CD14-positive monocyte (primary cell): ENCODE measurements at regions not wholly inside any gene's neighbourhood (a gene's known extent, or its start where the extent isn't known, plus 50 kb on each side); places are given as distances from the start of the nearest gene placed in this dataset.

ENCODE experiments used
- DNase-seq, 3 donors: peaks; one replicate each; pipeline ENCODE4 v3.0.0-alpha.2; 2011 to 2022
- H2AFZ ChIP-seq: 2 replicates; pipeline ENCODE4 v1.6.0; 2012; ENCODE audit warnings: mild to moderate bottlenecking, low read depth, low read length, inconsistent platforms; ENCODE audit not compliant: insufficient read depth, poor library complexity, severe bottlenecking
- H3K27ac ChIP-seq, 2 donors: 1 replicate in 1 of 2; 2 replicates in 1 of 2; pipeline ENCODE4 v1.5.1; 2012 to 2013; ENCODE audit warnings: low read length in 2 of 2, control low read depth in 1 of 2, inconsistent platforms in 1 of 2, low read depth in 1 of 2, mild to moderate bottlenecking in 1 of 2
- H3K27me3 ChIP-seq, 2 donors: one replicate each; pipeline versions ENCODE4 v1.6.0 to v1.6.1; 2011 to 2013; ENCODE audit warnings: low read length in 2 of 2; ENCODE audit not compliant: control insufficient read depth in 2 of 2, insufficient read depth in 2 of 2
- H3K36me3 ChIP-seq, 2 donors: replicated peaks in 1 of 2; 1 replicate in 1 of 2; 2 replicates in 1 of 2; pipeline versions ENCODE4 v1.5.1 to v1.6.1; 2012 to 2013; ENCODE audit warnings: low read length in 2 of 2, control low read depth in 1 of 2, inconsistent platforms in 1 of 2, mild to moderate bottlenecking in 1 of 2; ENCODE audit not compliant: insufficient read depth in 2 of 2, control insufficient read depth in 1 of 2
- H3K4me1 ChIP-seq, 2 donors: 1 replicate in 1 of 2; 2 replicates in 1 of 2; pipeline versions ENCODE4 v1.5.1 to v1.6.1; 2012 to 2013; ENCODE audit warnings: low read length in 2 of 2, control low read depth in 1 of 2, inconsistent platforms in 1 of 2, mild to moderate bottlenecking in 1 of 2, moderate library complexity in 1 of 2; ENCODE audit not compliant: insufficient read depth in 2 of 2, control insufficient read depth in 1 of 2
- H3K4me2 ChIP-seq: replicated peaks from 2 replicates; pipeline ENCODE3; 2012; ENCODE audit warnings: low read length, moderate library complexity, mild to moderate bottlenecking; ENCODE audit not compliant: poor library complexity, severe bottlenecking; ENCODE audit errors: extremely low read depth
- H3K4me3 ChIP-seq, 3 experiments: fragments of 200-600 bp in 1 of 3; sonication (generic) in 1 of 3; replicated peaks in 1 of 3; 1 replicate in 2 of 3; 2 replicates in 1 of 3; pipeline ENCODE4 v1.5.1; 2011 to 2013; ENCODE audit warnings: low read length in 3 of 3, mild to moderate bottlenecking in 3 of 3, control low read depth in 2 of 3, low read depth in 2 of 3, inconsistent platforms in 1 of 3, moderate library complexity in 1 of 3
- H3K79me2 ChIP-seq: 2 replicates; pipeline ENCODE4 v1.6.0; 2012; ENCODE audit warnings: mild to moderate bottlenecking, control low read depth, inconsistent platforms, low read length, moderate library complexity; ENCODE audit not compliant: insufficient read depth
- H3K9ac ChIP-seq: 2 replicates; pipeline ENCODE4 v1.6.0; 2017; ENCODE audit warnings: low read length, mild to moderate bottlenecking; ENCODE audit not compliant: insufficient read depth, poor library complexity, severe bottlenecking
- H3K9me3 ChIP-seq, 2 donors: replicated peaks in 1 of 2; 1 replicate in 1 of 2; 2 replicates in 1 of 2; pipeline versions ENCODE4 v1.5.1 to v1.6.1; 2012 to 2013; ENCODE audit warnings: low read length in 2 of 2, control low read depth in 1 of 2; ENCODE audit not compliant: control insufficient read depth in 1 of 2, insufficient read depth in 1 of 2
- H4K20me1 ChIP-seq: 2 replicates; pipeline ENCODE4 v1.6.0; 2012; ENCODE audit warnings: mild to moderate bottlenecking, low read length, control low read depth, moderate library complexity; ENCODE audit not compliant: insufficient read depth
- H3K27ac Mint-ChIP-seq, 7 donors: one replicate each; pipeline ENCODE4 v1.8.0; 2020; ENCODE audit warnings: mild to moderate bottlenecking in 7 of 7, mixed read lengths in 7 of 7, moderate library complexity in 6 of 7, inconsistent platforms in 2 of 7
- H3K27me3 Mint-ChIP-seq, 3 donors: one replicate each; pipeline ENCODE4 v1.8.0; 2021 to 2022; ENCODE audit warnings: low read depth in 3 of 3, mild to moderate bottlenecking in 3 of 3, mixed read lengths in 3 of 3, moderate library complexity in 3 of 3, inconsistent platforms in 1 of 3
- H3K36me3 Mint-ChIP-seq, 2 donors: one replicate each; pipeline ENCODE4 v1.8.0; 2020; ENCODE audit warnings: mixed read lengths in 2 of 2, inconsistent platforms in 1 of 2, mild to moderate bottlenecking in 1 of 2
- H3K4me1 Mint-ChIP-seq: one replicate; pipeline ENCODE4 v1.8.0; 2020; ENCODE audit warnings: mild to moderate bottlenecking, mixed read lengths
- H3K4me3 Mint-ChIP-seq, 2 donors: one replicate each; pipeline ENCODE4 v1.8.0; 2020; ENCODE audit warnings: mild to moderate bottlenecking in 2 of 2, mixed read lengths in 2 of 2, moderate library complexity in 1 of 2
- H3K9me3 Mint-ChIP-seq, 7 donors: one replicate each; pipeline ENCODE4 v1.8.0; 2020 to 2022; ENCODE audit warnings: mixed read lengths in 7 of 7, mild to moderate bottlenecking in 6 of 7, moderate library complexity in 6 of 7, inconsistent platforms in 2 of 7
- WGBS: methylation state at CpG from one replicate; pipeline ENCODE4 v1.1.5; 2013; ENCODE audit warnings: missing lambda C conversion rate; ENCODE audit not compliant: insufficient coverage; 5-methylcytosine and 5-hydroxymethylcytosine counted together
- intact Hi-C, 2 donors: fragments of 100-400 bp; cut with micrococcal nuclease; formaldehyde crosslinking; loops; one replicate each; pipeline versions ENCODE4 v1.15.0 to v1.15.1; 2023
- TF ChIP-seq, protein P1 (sequence below): fragments of 200-600 bp; IDR thresholded peaks from one replicate; pipeline ENCODE4 v1.8.0; 2022; ENCODE audit warnings: antibody characterized with exemption, mild to moderate bottlenecking

- H3K27ac ChIP-seq = no peak overlapping the region
- H3K4me3 ChIP-seq = no peak overlapping the region
- H3K36me3 Mint-ChIP-seq = no peaks in the 10 kb centered on the region
- H3K4me1 Mint-ChIP-seq = no peaks in the 10 kb centered on the region
- H3K27ac Mint-ChIP-seq = no peak overlapping the region
- no peaks in the 10 kb centered on the region for H3K9me3 ChIP-seq
- H2AFZ ChIP-seq = no peak overlapping the region
- TF ChIP-seq, protein P1, sequence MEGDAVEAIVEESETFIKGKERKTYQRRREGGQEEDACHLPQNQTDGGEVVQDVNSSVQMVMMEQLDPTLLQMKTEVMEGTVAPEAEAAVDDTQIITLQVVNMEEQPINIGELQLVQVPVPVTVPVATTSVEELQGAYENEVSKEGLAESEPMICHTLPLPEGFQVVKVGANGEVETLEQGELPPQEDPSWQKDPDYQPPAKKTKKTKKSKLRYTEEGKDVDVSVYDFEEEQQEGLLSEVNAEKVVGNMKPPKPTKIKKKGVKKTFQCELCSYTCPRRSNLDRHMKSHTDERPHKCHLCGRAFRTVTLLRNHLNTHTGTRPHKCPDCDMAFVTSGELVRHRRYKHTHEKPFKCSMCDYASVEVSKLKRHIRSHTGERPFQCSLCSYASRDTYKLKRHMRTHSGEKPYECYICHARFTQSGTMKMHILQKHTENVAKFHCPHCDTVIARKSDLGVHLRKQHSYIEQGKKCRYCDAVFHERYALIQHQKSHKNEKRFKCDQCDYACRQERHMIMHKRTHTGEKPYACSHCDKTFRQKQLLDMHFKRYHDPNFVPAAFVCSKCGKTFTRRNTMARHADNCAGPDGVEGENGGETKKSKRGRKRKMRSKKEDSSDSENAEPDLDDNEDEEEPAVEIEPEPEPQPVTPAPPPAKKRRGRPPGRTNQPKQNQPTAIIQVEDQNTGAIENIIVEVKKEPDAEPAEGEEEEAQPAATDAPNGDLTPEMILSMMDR = no peak
- no peak overlapping the region for H3K4me2 ChIP-seq
- no peaks in the 10 kb centered on the region for H4K20me1 ChIP-seq
- intact Hi-C loops = no loop called here
- H3K36me3 ChIP-seq = no peaks in the 10 kb centered on the region
- H3K27me3 ChIP-seq = no peaks in the 10 kb centered on the region
- no peaks in the 10 kb centered on the region for H3K9me3 Mint-ChIP-seq
- no peaks in the 10 kb centered on the region for H3K79me2 ChIP-seq
- no peaks in the 10 kb centered on the region for H3K27me3 Mint-ChIP-seq
- no peak overlapping the region for H3K9ac ChIP-seq
- no peaks in the 10 kb centered on the region for H3K4me1 ChIP-seq
- no peak overlapping the region for H3K4me3 Mint-ChIP-seq
- DNase-seq = no peak
Measured at GRCh38 chr10:55273946-55274345, 472.9 kb upstream of the PCDH15 start.

GRCh38 chr10:55272886-55273285, 471.9 kb upstream of the PCDH15 start:
- TF ChIP-seq, protein P1 = no peak
- no peak overlapping the region for H3K27ac ChIP-seq
- no peak overlapping the region for H2AFZ ChIP-seq
- H3K27me3 Mint-ChIP-seq = peaks cover 0 to 2% (median 0%) of the 10 kb centered on the region in 3 donors
- H3K79me2 ChIP-seq = no peaks in the 10 kb centered on the region
- no peak overlapping the region for H3K9ac ChIP-seq
- H3K4me3 ChIP-seq = no peak overlapping the region
- H3K4me1 Mint-ChIP-seq = no peaks in the 10 kb centered on the region
- no peak overlapping the region for H3K27ac Mint-ChIP-seq
- no peak for DNase-seq
- H3K4me3 Mint-ChIP-seq = no peak overlapping the region
- H3K27me3 ChIP-seq = no peaks in the 10 kb centered on the region
- H3K36me3 Mint-ChIP-seq = no peaks in the 10 kb centered on the region
- no peak overlapping the region for H3K4me2 ChIP-seq
- H4K20me1 ChIP-seq = no peaks in the 10 kb centered on the region
- no peaks in the 10 kb centered on the region for H3K36me3 ChIP-seq
- H3K4me1 ChIP-seq = no peaks in the 10 kb centered on the region
- no peaks in the 10 kb centered on the region for H3K9me3 Mint-ChIP-seq
- intact Hi-C loops = no loop called here
- no peaks in the 10 kb centered on the region for H3K9me3 ChIP-seq
- WGBS = 100% methylated on average over 2 of the region's 3 CpGs
